Retinal pigment epithelial cell (primary cell): ENCODE measurements at regions not wholly inside any gene's neighbourhood (a gene's known extent, or its start where the extent isn't known, plus 50 kb on each side); places are given as distances from the start of the nearest gene placed in this dataset.

ENCODE experiments used
- DNase-seq: peaks from one replicate; pipeline ENCODE4 v3.0.0-alpha.2; 2010; ENCODE audit warnings: low read depth
- H3K4me3 ChIP-seq: 2 replicates; pipeline ENCODE4 v1.5.1; 2011; ENCODE audit warnings: mild to moderate bottlenecking, low read length, control low read depth, moderate library complexity
- CTCF ChIP-seq: conservative IDR thresholded peaks from 2 replicates; pipeline ENCODE4 v1.5.1; 2011; ENCODE audit warnings: low read depth, low read length, control low read depth, inconsistent platforms

GRCh38 chr1:199290186-199290585 lies 651.3 kb downstream of the PTPRC start:
- no peak for TF ChIP-seq CTCF
- no peak for DNase-seq
- no peak overlapping the region for H3K4me3 ChIP-seq

GRCh38 chr1:199291022-199291740 lies 652.3 kb downstream of the PTPRC start:
- DNase-seq: no peak
- no peak overlapping the region for H3K4me3 ChIP-seq
- no peak for TF ChIP-seq CTCF

DNA sequence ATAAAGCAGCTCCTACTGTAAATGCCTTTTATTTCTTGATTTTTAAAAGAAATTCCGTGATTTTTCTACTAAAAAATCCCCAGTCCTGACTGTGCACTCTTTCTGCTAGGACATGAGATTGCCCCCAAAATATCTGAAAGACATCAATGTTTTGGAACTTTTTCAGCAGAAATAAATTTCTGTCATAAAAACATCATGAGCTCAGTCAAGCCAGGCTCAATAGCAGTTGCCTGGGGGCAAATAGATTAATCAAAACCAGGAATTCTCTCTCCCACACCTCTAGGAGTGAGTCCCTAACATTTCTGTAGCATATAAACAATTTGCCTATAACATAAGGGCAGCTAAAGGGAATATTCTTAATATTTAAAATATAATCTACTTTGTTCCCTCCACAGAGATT lies 654.1 kb downstream of the PTPRC start:
- no peak overlapping the region for H3K4me3 ChIP-seq
- no peak for TF ChIP-seq CTCF
- DNase-seq: no peak

- no peak overlapping the region for H3K4me3 ChIP-seq
Observed at GRCh38 chr1:199295107-199295506, 656.3 kb downstream of the PTPRC start.

GRCh38 chr1:199297174-199297573 lies 658.3 kb downstream of the PTPRC start:
- DNase-seq: no peak
- TF ChIP-seq CTCF: no peak
- no peak overlapping the region for H3K4me3 ChIP-seq

More at GRCh38 chr1:199295107-199295506, 656.3 kb downstream of the PTPRC start:
- TF ChIP-seq CTCF: no peak
- no peak for DNase-seq

DNA sequence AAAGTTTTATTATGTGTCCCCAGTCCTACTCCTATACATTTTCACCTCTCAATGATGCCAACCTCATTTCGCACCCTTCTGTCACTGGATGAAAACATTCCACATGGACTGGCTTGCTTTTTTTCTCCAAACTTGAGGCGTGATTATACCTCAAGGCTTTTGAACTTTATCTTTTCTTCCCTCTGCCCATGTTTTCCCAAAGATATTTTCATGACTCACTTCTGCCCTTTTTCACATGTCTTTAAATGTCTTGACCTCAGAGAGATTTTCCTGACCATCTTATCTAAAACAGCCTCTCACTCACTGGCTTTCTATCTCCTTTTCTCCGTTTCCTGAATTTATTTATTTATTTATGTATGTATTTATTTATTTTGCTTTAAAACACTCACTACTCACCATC lies 659.0 kb downstream of the PTPRC start:
- TF ChIP-seq CTCF: no peak
- no peak for DNase-seq
- no peak overlapping the region for H3K4me3 ChIP-seq

DNA sequence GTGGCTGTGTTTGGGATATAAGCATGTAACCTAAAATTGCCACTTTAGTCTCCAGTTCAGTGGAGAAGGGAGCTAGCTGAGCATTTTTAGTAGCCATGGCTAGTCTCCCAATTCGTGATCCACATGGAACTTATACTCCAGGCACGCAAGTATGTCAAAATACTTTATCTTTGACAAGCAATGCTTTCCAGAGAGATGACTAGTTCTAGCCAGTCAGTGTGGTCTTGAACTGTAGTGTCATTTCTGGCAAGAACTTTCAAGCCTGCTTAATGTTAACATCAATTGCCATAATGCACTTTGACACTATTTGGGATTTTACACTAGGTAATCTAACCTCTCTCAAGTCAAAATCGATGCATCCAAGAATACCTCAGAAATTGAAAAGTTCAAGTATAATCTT lies 660.0 kb downstream of the PTPRC start:
- DNase-seq: no peak
- no peak overlapping the region for H3K4me3 ChIP-seq
- no peak for TF ChIP-seq CTCF
